A673 (cell line): ENCODE measurements at regions not wholly inside any gene's neighbourhood (a gene's known extent, or its start where the extent isn't known, plus 50 kb on each side); places are given as distances from the start of the nearest gene placed in this dataset.

Experiments used
- BruUV-seq: library from RNA; stranded (reverse); fragments of 400-500 nt; replicated peaks from 2 replicates; lab custom pipeline; 2021; lab: Mats Ljungman, UMichigan
- CTCF ChIA-PET: fragments of 300-600 bp; sonication (Branson Sonifier 250); formaldehyde crosslinking; loops from one replicate; lab custom pipeline; 2022; ENCODE audit warnings: antibody characterized with exemption; lab: Charles Lee
- POLR2A ChIA-PET: fragments of 300-600 bp; sonication (Branson Sonifier 250); formaldehyde crosslinking; loops from one replicate; lab custom pipeline; 2022; ENCODE audit warnings: antibody characterized with exemption; ENCODE audit not compliant: low non-redundant PET; lab: Charles Lee
- DNase-seq: peaks from one replicate; pipeline ENCODE4 v3.0.0-alpha.2; 2015; ENCODE audit warnings: low spot score
- H3K27ac ChIP-seq: fragments of 200-600 bp; sonication (generic); 2 replicates; pipeline ENCODE4 v1.5.1; 2016; ENCODE audit warnings: mixed run types, low read depth, mild to moderate bottlenecking, mixed read lengths, antibody characterized with exemption, low read length; ENCODE audit not compliant: poor library complexity, severe bottlenecking
- H3K27me3 ChIP-seq: fragments of 200-600 bp; sonication (generic); replicated peaks from 2 replicates; pipeline ENCODE4 v1.6.1; 2017; ENCODE audit warnings: mixed run types, low read depth, mild to moderate bottlenecking, mixed read lengths, antibody characterized with exemption, low read length; ENCODE audit not compliant: insufficient read depth, poor library complexity
- H3K36me3 ChIP-seq: fragments of 200-600 bp; sonication (generic); 2 replicates; pipeline ENCODE4 v1.6.1; 2016; ENCODE audit warnings: mixed run types, mild to moderate bottlenecking, mixed read lengths, antibody characterized with exemption, low read length; ENCODE audit not compliant: insufficient read depth, poor library complexity, severe bottlenecking
- H3K4me1 ChIP-seq: fragments of 200-600 bp; sonication (generic); 2 replicates; pipeline ENCODE4 v1.6.1; 2017; ENCODE audit warnings: mixed run types, mild to moderate bottlenecking, mixed read lengths, antibody characterized with exemption, low read length; ENCODE audit not compliant: insufficient read depth, poor library complexity, severe bottlenecking
- H3K4me3 ChIP-seq: fragments of 200-600 bp; sonication (generic); 2 replicates; pipeline ENCODE4 v1.5.1; 2016; ENCODE audit warnings: low read depth, mixed run types, mild to moderate bottlenecking, mixed read lengths, low read length; ENCODE audit not compliant: poor library complexity, severe bottlenecking
- H3K9me3 ChIP-seq: fragments of 200-600 bp; sonication (generic); 2 replicates; pipeline ENCODE4 v1.6.1; 2016; ENCODE audit warnings: mixed run types, low read depth, mild to moderate bottlenecking, mixed read lengths, antibody characterized with exemption, low read length; ENCODE audit not compliant: poor library complexity, severe bottlenecking
- EZH2 ChIP-seq: fragments of 200-600 bp; sonication (generic); IDR thresholded peaks from 2 replicates; pipeline ENCODE4 v1.6.1; 2017; ENCODE audit warnings: borderline replicate concordance, low read depth, mild to moderate bottlenecking, mixed read lengths, antibody characterized with exemption, low read length; ENCODE audit not compliant: poor library complexity, severe bottlenecking
- intact Hi-C: fragments of 100-400 bp; cut with micrococcal nuclease; formaldehyde crosslinking; loops from one replicate; pipeline ENCODE4 v1.10.0; 2022; ENCODE audit not compliant: unreplicated experiment
- TF ChIP-seq, protein P1 (sequence below): fragments of 300-800, 200-600 bp; sonication (generic); conservative IDR thresholded peaks from 2 replicates; pipeline ENCODE4 v1.5.1; 2017; ENCODE audit warnings: low read depth, mild to moderate bottlenecking, antibody characterized with exemption, low read length, moderate library complexity, mixed read lengths

DNA sequence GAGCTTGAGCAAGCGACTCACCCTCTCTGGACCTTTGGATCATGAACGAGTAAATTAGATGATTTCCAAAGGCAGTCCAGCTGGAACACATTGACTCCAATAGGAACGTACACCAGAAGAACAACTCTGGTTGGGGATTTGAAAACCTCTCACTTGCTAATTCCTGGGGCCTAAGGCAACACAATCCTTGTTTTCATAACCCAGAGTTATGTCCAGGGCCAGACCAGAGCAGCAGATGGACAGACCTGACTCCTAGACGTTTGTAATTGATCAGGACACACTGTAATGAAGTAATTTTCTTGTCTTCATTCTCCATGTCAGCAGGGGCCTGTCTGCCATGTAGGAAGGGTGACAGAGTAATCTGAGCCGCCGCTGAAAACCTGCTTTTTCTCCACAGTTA is 283.9 kb downstream of the IDS start:
- H3K4me3 ChIP-seq, result no peak overlapping the region
- H3K9me3 ChIP-seq, result no peaks in the 10 kb centered on the region
- no peaks in the 10 kb centered on the region for H3K4me1 ChIP-seq
- CTCF ChIA-PET, result no interaction called here
- intact Hi-C loops, result no loop called here
- no peak overlapping the region for H3K27ac ChIP-seq
- POLR2A ChIA-PET, result no interaction called here
- no TSS peak for BruUV-seq
- H3K27me3 ChIP-seq, result no peaks in the 10 kb centered on the region
- H3K36me3 ChIP-seq, result no peaks in the 10 kb centered on the region
- TF ChIP-seq EZH2, result no peak
- no peak for DNase-seq

DNA sequence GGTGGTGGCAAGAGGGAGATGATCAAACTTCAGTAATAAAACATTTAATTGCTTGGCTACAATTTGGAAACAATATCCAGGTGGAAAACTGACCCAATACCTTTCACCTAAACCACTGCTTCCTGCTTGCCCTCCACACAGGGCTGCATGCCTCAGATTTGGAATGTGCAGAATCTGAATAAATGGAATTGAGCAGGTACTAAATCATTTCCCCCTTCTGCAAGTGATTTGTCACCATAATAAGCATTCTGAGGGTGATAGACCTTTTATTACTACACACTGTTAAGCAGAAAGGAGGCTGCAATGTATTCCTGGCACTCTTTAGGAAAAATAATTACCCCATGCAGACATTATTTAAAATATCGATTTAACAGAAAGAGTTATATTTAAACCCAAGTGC is 291.8 kb downstream of the IDS start:
- CTCF ChIA-PET, result no interaction called here
- POLR2A ChIA-PET, result no interaction called here
- TF ChIP-seq, protein P1, sequence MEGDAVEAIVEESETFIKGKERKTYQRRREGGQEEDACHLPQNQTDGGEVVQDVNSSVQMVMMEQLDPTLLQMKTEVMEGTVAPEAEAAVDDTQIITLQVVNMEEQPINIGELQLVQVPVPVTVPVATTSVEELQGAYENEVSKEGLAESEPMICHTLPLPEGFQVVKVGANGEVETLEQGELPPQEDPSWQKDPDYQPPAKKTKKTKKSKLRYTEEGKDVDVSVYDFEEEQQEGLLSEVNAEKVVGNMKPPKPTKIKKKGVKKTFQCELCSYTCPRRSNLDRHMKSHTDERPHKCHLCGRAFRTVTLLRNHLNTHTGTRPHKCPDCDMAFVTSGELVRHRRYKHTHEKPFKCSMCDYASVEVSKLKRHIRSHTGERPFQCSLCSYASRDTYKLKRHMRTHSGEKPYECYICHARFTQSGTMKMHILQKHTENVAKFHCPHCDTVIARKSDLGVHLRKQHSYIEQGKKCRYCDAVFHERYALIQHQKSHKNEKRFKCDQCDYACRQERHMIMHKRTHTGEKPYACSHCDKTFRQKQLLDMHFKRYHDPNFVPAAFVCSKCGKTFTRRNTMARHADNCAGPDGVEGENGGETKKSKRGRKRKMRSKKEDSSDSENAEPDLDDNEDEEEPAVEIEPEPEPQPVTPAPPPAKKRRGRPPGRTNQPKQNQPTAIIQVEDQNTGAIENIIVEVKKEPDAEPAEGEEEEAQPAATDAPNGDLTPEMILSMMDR, result no peak
- no peak for TF ChIP-seq EZH2
- Histone ChIP-seq H3K27ac (no peak overlapping the region), H3K9me3 (no peaks in the 10 kb centered on the region), H3K27me3 (no peaks in the 10 kb centered on the region), H3K4me1 (no peaks in the 10 kb centered on the region), H3K36me3 (no peaks in the 10 kb centered on the region), H3K4me3 (no peak overlapping the region)
- intact Hi-C loops, result no loop called here
- no peak for DNase-seq
- no TSS peak for BruUV-seq

DNA sequence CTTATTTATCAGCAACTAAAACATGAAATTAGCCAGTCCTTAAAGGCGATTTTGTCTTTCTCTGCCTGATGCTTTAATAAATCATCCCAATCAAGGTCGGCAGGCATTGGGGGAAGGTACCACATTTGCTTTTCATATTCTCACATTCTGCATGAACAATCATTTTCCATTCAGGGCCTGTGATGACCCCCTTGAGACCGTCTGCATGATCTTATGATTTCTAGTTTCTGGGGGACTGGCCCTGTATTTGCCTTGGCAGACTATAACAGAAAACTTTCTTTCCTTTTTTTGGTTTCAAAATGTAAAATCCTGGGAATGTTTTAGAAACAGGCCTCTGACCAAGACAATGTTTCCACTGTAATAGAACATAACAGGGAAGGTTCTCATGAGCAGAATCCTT is 296.8 kb downstream of the IDS start:
- Histone ChIP-seq H3K4me3 (no peak overlapping the region), H3K4me1 (no peaks in the 10 kb centered on the region), H3K27me3 (no peaks in the 10 kb centered on the region), H3K36me3 (no peaks in the 10 kb centered on the region), H3K27ac (no peak overlapping the region), H3K9me3 (no peaks in the 10 kb centered on the region)
- intact Hi-C loops, result no loop called here
- ChIA-PET CTCF (no interaction called here), POLR2A (no interaction called here)
- no peak for DNase-seq
- no peak for TF ChIP-seq EZH2
- TF ChIP-seq, protein P1, result no peak
- BruUV-seq, result no TSS peak

DNA sequence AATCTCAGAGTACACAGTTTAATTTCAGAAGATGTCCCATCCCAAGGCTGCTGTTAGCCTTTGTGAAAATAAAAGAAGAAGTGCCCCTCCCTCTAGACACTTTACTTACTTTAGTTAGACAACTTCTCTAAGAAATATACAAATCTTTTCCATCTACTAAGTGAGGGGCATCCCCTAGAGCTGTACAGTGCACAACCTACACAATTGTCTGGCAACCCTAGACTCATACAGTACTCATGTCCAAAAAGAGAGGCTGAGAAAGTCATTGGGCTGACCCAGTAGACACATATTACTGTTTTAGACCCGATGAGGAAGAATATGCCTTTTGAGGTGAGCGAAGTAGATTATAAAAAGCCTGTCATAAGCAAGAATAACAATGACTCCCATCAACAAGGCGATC is 297.6 kb downstream of the IDS start:
- intact Hi-C loops, result no loop called here
- ChIA-PET POLR2A (no interaction called here), CTCF (no interaction called here)
- TF ChIP-seq, protein P1, result no peak
- TF ChIP-seq EZH2, result no peak
- Histone ChIP-seq H3K36me3 (no peaks in the 10 kb centered on the region), H3K27me3 (no peaks in the 10 kb centered on the region), H3K9me3 (no peaks in the 10 kb centered on the region), H3K4me3 (no peak overlapping the region), H3K27ac (no peak overlapping the region), H3K4me1 (no peaks in the 10 kb centered on the region)
- no TSS peak for BruUV-seq
- DNase-seq, result no peak
